Neural cell (in vitro differentiated cells): ENCODE measurements at regions not wholly inside any gene's neighbourhood (a gene's known extent, or its start where the extent isn't known, plus 50 kb on each side); places are given as distances from the start of the nearest gene placed in this dataset.

Source experiments
- H2AFZ ChIP-seq: fragments of 200-600, 300-800 bp; sonication (generic), shearing (Covaris generic); 2 replicates; pipeline ENCODE4 v1.6.0; 2014; ENCODE audit warnings: low read depth, mild to moderate bottlenecking, antibody characterized with exemption, low read length, moderate library complexity
- H3F3A ChIP-seq: fragments of 200-600 bp; shearing (Covaris generic); 2 replicates; pipeline ENCODE4 v1.6.1; 2016; ENCODE audit warnings: mild to moderate bottlenecking, moderate library complexity, mixed read lengths, antibody characterized with exemption, low read length; ENCODE audit not compliant: insufficient read depth, poor library complexity, severe bottlenecking
- H3K27ac ChIP-seq: fragments of 200-600, 300-800 bp; sonication (generic), shearing (Covaris generic); 2 replicates; pipeline ENCODE4 v1.5.1; 2014; ENCODE audit warnings: mild to moderate bottlenecking, low read length, moderate library complexity
- H3K27me3 ChIP-seq: fragments of 300-800, 200-600 bp; sonication (generic), shearing (Covaris generic); 2 replicates; pipeline ENCODE4 v1.6.0; 2014; ENCODE audit warnings: mild to moderate bottlenecking, low read depth, low read length, moderate library complexity; ENCODE audit not compliant: insufficient read depth
- H3K36me3 ChIP-seq: fragments of 300-800, 200-600 bp; sonication (generic), shearing (Covaris generic); 2 replicates; pipeline ENCODE4 v1.5.1; 2014; ENCODE audit warnings: mild to moderate bottlenecking, antibody characterized with exemption, low read length, moderate library complexity; ENCODE audit not compliant: insufficient read depth
- H3K4me2 ChIP-seq: fragments of 300-800, 200-600 bp; sonication (generic), shearing (Covaris generic); 2 replicates; pipeline ENCODE4 v1.6.0; 2014; ENCODE audit warnings: mild to moderate bottlenecking, low read length
- H3K4me3 ChIP-seq: fragments of 300-800, 200-600 bp; sonication (generic), shearing (Covaris generic); 2 replicates; pipeline ENCODE4 v1.5.1; 2014; ENCODE audit warnings: mild to moderate bottlenecking, low read length, moderate library complexity
- H3K79me2 ChIP-seq: fragments of 200-600 bp; shearing (Covaris generic); replicated peaks from 2 replicates; pipeline ENCODE4 v1.6.0; 2014; ENCODE audit warnings: mild to moderate bottlenecking, low read length, moderate library complexity; ENCODE audit not compliant: insufficient read depth
- H3K9ac ChIP-seq: fragments of 300-800, 200-600 bp; sonication (generic), shearing (Covaris generic); 2 replicates; pipeline ENCODE4 v1.6.1; 2016; ENCODE audit warnings: mild to moderate bottlenecking, low read length, mixed read lengths
- H3K9me2 ChIP-seq: fragments of 200-600 bp; shearing (Covaris generic); 2 replicates; pipeline ENCODE4 v1.6.1; 2016; ENCODE audit warnings: mild to moderate bottlenecking, low read length, mixed read lengths; ENCODE audit not compliant: insufficient read depth
- H3K9me3 ChIP-seq: fragments of 200-600, 300-800 bp; sonication (generic), shearing (Covaris generic); 2 replicates; pipeline ENCODE4 v1.6.1; 2016; ENCODE audit warnings: mild to moderate bottlenecking, mixed run types, low read length, moderate library complexity, mixed read lengths
- H4K20me1 ChIP-seq: fragments of 200-600 bp; shearing (Covaris generic); 2 replicates; pipeline ENCODE4 v1.6.1; 2016; ENCODE audit warnings: mild to moderate bottlenecking, mixed run types; ENCODE audit not compliant: insufficient read depth
- CTCF ChIP-seq: fragments of 450-650 bp; IDR thresholded peaks from 2 replicates; pipeline ENCODE4 v1.5.1; 2014; ENCODE audit warnings: antibody characterized with exemption, mild to moderate bottlenecking, moderate library complexity; ENCODE audit not compliant: poor library complexity, severe bottlenecking
- EP300 ChIP-seq: fragments of 450-650 bp; conservative IDR thresholded peaks from 2 replicates; pipeline ENCODE4 v1.6.1; 2014; ENCODE audit warnings: antibody characterized with exemption, mild to moderate bottlenecking, moderate library complexity; ENCODE audit not compliant: poor library complexity, severe bottlenecking
- EZH2 ChIP-seq: fragments of 200-600, 300-800 bp; shearing (Covaris generic), sonication (generic); IDR thresholded peaks from 2 replicates; pipeline ENCODE4 v1.6.1; 2014; ENCODE audit warnings: antibody characterized with exemption, low read length, borderline replicate concordance, mild to moderate bottlenecking; ENCODE audit not compliant: insufficient read depth, poor library complexity, severe bottlenecking
- MXI1 ChIP-seq: fragments of 450-650 bp; conservative IDR thresholded peaks from 2 replicates; pipeline ENCODE4 v1.6.1; 2014; ENCODE audit warnings: antibody characterized with exemption, mild to moderate bottlenecking; ENCODE audit not compliant: poor library complexity, severe bottlenecking
- POLR2AphosphoS5 ChIP-seq: IDR thresholded peaks from 2 replicates; pipeline ENCODE4 v1.6.1; 2012
- RAD21 ChIP-seq: fragments of 450-650 bp; conservative IDR thresholded peaks from 2 replicates; pipeline ENCODE4 v1.6.1; 2014; ENCODE audit warnings: antibody characterized with exemption, mild to moderate bottlenecking, moderate library complexity
- REST ChIP-seq: IDR thresholded peaks from 2 replicates; pipeline ENCODE4 v1.6.1; 2012; ENCODE audit warnings: borderline replicate concordance
- SMC3 ChIP-seq: fragments of 450-650 bp; conservative IDR thresholded peaks from 2 replicates; pipeline ENCODE4 v1.6.1; 2014; ENCODE audit warnings: antibody characterized with exemption, mild to moderate bottlenecking, moderate library complexity; ENCODE audit not compliant: poor library complexity
- TAF1 ChIP-seq: IDR thresholded peaks from 2 replicates; pipeline ENCODE4 v1.6.1; 2012; ENCODE audit warnings: low read depth

GRCh38 chr5:81849770-81850367 lies 99.0 kb upstream of the SSBP2 start:
- H3K9ac ChIP-seq, result peak overlapping the region; percentile 50
- H3K79me2 ChIP-seq, result no peaks in the 10 kb centered on the region
- no peaks in the 10 kb centered on the region for H3K9me2 ChIP-seq
- H3K27me3 ChIP-seq, result no peaks in the 10 kb centered on the region
- no peaks in the 10 kb centered on the region for H3K9me3 ChIP-seq
- no peaks in the 10 kb centered on the region for H3K36me3 ChIP-seq
- H3F3A ChIP-seq, result peaks cover 8% of the 10 kb centered on the region
- no peaks in the 10 kb centered on the region for H4K20me1 ChIP-seq
- no peak for TF ChIP-seq MXI1
- no peak for TF ChIP-seq EZH2
- no peak overlapping the region for H2AFZ ChIP-seq
- H3K27ac ChIP-seq, result peak overlapping the region; percentile 90
- no peak overlapping the region for H3K4me3 ChIP-seq
- no peak overlapping the region for H3K4me2 ChIP-seq

GRCh38 chr5:81848362-81848880 lies 97.5 kb upstream of the SSBP2 start:
- Histone ChIP-seq H3K9me3 (no peaks in the 10 kb centered on the region), H3K4me3 (peak overlapping the region; percentile 31), H3K9ac (no peak overlapping the region), H3F3A (peaks cover 6% of the 10 kb centered on the region), H3K27ac (peak overlapping the region; percentile 90), H3K27me3 (no peaks in the 10 kb centered on the region), H3K36me3 (no peaks in the 10 kb centered on the region), H3K4me2 (peak overlapping the region; percentile 48), H4K20me1 (no peaks in the 10 kb centered on the region), H3K9me2 (no peaks in the 10 kb centered on the region), H2AFZ (no peak overlapping the region), H3K79me2 (no peaks in the 10 kb centered on the region)
- peak; percentile 25 for TF ChIP-seq RAD21
- TF ChIP-seq EZH2, result no peak
- TF ChIP-seq CTCF, result no peak
- peak; percentile 10 for TF ChIP-seq MXI1
- TF ChIP-seq POLR2AphosphoS5, result no peak
- no peak for TF ChIP-seq EP300
- TF ChIP-seq TAF1, result no peak
- TF ChIP-seq SMC3, result peak; percentile 38
- TF ChIP-seq REST, result no peak
